Fibroblast of lung (primary cell): ENCODE measurements at regions not wholly inside any gene's neighbourhood (a gene's known extent, or its start where the extent isn't known, plus 50 kb on each side); places are given as distances from the start of the nearest gene placed in this dataset.

Experiments used
- DNase-seq, 2 donors: peaks; one replicate each; pipeline versions ENCODE4 v3.0.0 to v3.0.0-alpha.2; 2010; ENCODE audit warnings: low read depth in 2 of 2
- H2AFZ ChIP-seq: 2 replicates; pipeline ENCODE4 v1.5.1; 2012; ENCODE audit warnings: low read length, control low read depth, inconsistent platforms
- H3K27ac ChIP-seq: 2 replicates; pipeline ENCODE4 v1.5.1; 2011; ENCODE audit warnings: low read length, control low read depth; ENCODE audit not compliant: insufficient read depth
- H3K27me3 ChIP-seq: 2 replicates; pipeline ENCODE4 v1.5.1; 2011; ENCODE audit warnings: mild to moderate bottlenecking, low read length; ENCODE audit not compliant: control insufficient read depth, insufficient read depth
- H3K36me3 ChIP-seq: 2 replicates; pipeline ENCODE4 v1.5.1; 2011; ENCODE audit warnings: low read length; ENCODE audit not compliant: control insufficient read depth, insufficient read depth
- H3K4me1 ChIP-seq: 2 replicates; pipeline ENCODE4 v1.5.1; 2011; ENCODE audit warnings: low read length; ENCODE audit not compliant: control insufficient read depth, insufficient read depth; ENCODE audit errors: extremely low read depth
- H3K4me2 ChIP-seq: 2 replicates; pipeline ENCODE4 v1.5.1; 2011; ENCODE audit warnings: low read length, control low read depth; ENCODE audit not compliant: insufficient read depth; ENCODE audit errors: extremely low read depth
- H3K4me3 ChIP-seq, 4 experiments: fragments of 200-600 bp in 1 of 4; sonication (generic) in 1 of 4; replicated peaks in 1 of 4; 2 replicates each; pipeline ENCODE4 v1.5.1; 2011 to 2016; ENCODE audit warnings: low read length in 4 of 4, low read depth in 3 of 4, mild to moderate bottlenecking in 3 of 4, control low read depth in 2 of 4, inconsistent platforms in 1 of 4, mixed read lengths in 1 of 4; ENCODE audit not compliant: insufficient read depth in 1 of 4; ENCODE audit errors: control extremely low read depth in 1 of 4
- H3K79me2 ChIP-seq: 2 replicates; pipeline ENCODE4 v1.5.1; 2012; ENCODE audit warnings: mild to moderate bottlenecking, low read length, inconsistent platforms; ENCODE audit not compliant: control insufficient read depth, insufficient read depth
- H3K9ac ChIP-seq: 2 replicates; pipeline ENCODE4 v1.5.1; 2011; ENCODE audit warnings: mild to moderate bottlenecking, low read length, control low read depth; ENCODE audit not compliant: insufficient read depth
- H3K9me3 ChIP-seq: 2 replicates; pipeline ENCODE4 v1.5.1; 2012; ENCODE audit warnings: low read depth, low read length; ENCODE audit not compliant: control insufficient read depth, insufficient read depth
- H4K20me1 ChIP-seq: 2 replicates; pipeline ENCODE4 v1.5.1; 2011; ENCODE audit warnings: low read length; ENCODE audit not compliant: control insufficient read depth, insufficient read depth; ENCODE audit errors: extremely low read depth
- EZH2 ChIP-seq: IDR thresholded peaks from 2 replicates; pipeline ENCODE4 v1.5.1; 2012; ENCODE audit warnings: low read length, control low read depth, mild to moderate bottlenecking; ENCODE audit errors: missing control alignments
- TF ChIP-seq, protein P1 (sequence below), 2 donors: IDR thresholded peaks in 1 of 2; conservative IDR thresholded peaks in 1 of 2; 1 replicate in 1 of 2; 2 replicates in 1 of 2; pipeline ENCODE4 v1.5.1; 2011 to 2012; ENCODE audit warnings: low read length in 2 of 2, control low read depth in 1 of 2, inconsistent platforms in 1 of 2, low read depth in 1 of 2, mild to moderate bottlenecking in 1 of 2

DNA sequence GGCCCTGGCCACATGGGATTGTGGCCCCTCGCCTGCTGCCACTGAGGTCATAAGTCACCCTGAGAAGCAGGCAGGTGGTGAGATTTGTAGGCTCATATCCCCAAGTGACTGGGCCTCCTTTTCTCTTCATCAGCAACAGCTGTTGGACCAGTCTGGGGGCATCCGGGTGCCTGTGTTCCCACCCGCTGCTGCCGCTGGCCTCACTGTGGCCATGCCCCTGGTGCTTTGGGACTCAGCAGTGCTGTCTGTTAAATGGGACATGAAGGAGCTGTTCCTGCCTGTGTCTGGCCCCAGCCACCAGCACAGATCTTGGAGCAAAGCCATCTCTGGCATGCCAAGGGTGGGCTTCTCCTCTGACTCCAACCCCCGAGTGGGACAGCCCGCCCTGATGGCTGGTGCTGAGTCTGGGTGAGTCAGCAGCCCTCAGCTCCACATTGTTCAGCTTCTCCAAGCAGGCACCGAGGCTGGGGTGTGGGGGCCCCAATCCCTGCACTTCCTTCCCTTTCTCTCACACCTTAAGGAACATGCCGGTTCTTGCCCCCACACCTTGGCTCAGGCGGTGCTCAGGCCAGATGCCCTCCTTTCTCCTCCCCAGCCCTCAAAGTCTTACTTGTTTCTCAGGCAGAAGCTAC, 207.9 kb downstream of the GLI2 start:
- H3K4me2 ChIP-seq, result no peak overlapping the region
- TF ChIP-seq, protein P1, sequence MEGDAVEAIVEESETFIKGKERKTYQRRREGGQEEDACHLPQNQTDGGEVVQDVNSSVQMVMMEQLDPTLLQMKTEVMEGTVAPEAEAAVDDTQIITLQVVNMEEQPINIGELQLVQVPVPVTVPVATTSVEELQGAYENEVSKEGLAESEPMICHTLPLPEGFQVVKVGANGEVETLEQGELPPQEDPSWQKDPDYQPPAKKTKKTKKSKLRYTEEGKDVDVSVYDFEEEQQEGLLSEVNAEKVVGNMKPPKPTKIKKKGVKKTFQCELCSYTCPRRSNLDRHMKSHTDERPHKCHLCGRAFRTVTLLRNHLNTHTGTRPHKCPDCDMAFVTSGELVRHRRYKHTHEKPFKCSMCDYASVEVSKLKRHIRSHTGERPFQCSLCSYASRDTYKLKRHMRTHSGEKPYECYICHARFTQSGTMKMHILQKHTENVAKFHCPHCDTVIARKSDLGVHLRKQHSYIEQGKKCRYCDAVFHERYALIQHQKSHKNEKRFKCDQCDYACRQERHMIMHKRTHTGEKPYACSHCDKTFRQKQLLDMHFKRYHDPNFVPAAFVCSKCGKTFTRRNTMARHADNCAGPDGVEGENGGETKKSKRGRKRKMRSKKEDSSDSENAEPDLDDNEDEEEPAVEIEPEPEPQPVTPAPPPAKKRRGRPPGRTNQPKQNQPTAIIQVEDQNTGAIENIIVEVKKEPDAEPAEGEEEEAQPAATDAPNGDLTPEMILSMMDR (conservative IDR thresholded peaks at IDR 0.05 in 1 of 2, IDR thresholded peaks at IDR 0.05 in 1 of 2; ENCODE audit: low read depth in 1 of 2, low read length in 2 of 2), result no peak
- TF ChIP-seq EZH2, result no peak
- DNase-seq, result peak in 1 of 2 donors; percentile 31
- H4K20me1 ChIP-seq, result no peaks in the 10 kb centered on the region
- no peaks in the 10 kb centered on the region for H3K9me3 ChIP-seq
- no peak overlapping the region for H3K4me3 ChIP-seq
- no peak overlapping the region for H3K27ac ChIP-seq
- H3K79me2 ChIP-seq, result peaks cover 1% of the 10 kb centered on the region
- H3K27me3 ChIP-seq, result no peaks in the 10 kb centered on the region
- no peak overlapping the region for H2AFZ ChIP-seq
- no peaks in the 10 kb centered on the region for H3K36me3 ChIP-seq
- H3K4me1 ChIP-seq, result peaks cover 5% of the 10 kb centered on the region
- no peak overlapping the region for H3K9ac ChIP-seq

- Histone ChIP-seq H3K4me2 (no peak overlapping the region), H3K9ac (no peak overlapping the region), H3K79me2 (peaks cover 1% of the 10 kb centered on the region), H3K27me3 (no peaks in the 10 kb centered on the region), H4K20me1 (no peaks in the 10 kb centered on the region), H3K27ac (no peak overlapping the region), H3K9me3 (no peaks in the 10 kb centered on the region), H3K4me3 (no peak overlapping the region), H3K36me3 (no peaks in the 10 kb centered on the region), H3K4me1 (peaks cover 5% of the 10 kb centered on the region), H2AFZ (no peak overlapping the region)
- TF ChIP-seq, protein P1 (conservative IDR thresholded peaks at IDR 0.05 in 1 of 2, IDR thresholded peaks at IDR 0.05 in 1 of 2; ENCODE audit: low read depth in 1 of 2, low read length in 2 of 2), result no peak
- no peak for TF ChIP-seq EZH2
- DNase-seq, result no peak
Measured at GRCh38 chr2:120944575-120944974, 208.9 kb downstream of the GLI2 start.

- Histone ChIP-seq H4K20me1 (no peaks in the 10 kb centered on the region), H3K9me3 (no peaks in the 10 kb centered on the region), H3K9ac (no peak overlapping the region), H3K4me1 (peaks cover under 1% of the 10 kb centered on the region), H3K27ac (no peak overlapping the region), H3K4me3 (no peak overlapping the region), H3K27me3 (no peaks in the 10 kb centered on the region), H3K79me2 (peaks cover 1% of the 10 kb centered on the region), H3K36me3 (no peaks in the 10 kb centered on the region), H2AFZ (no peak overlapping the region), H3K4me2 (no peak overlapping the region)
- DNase-seq, result no peak
- TF ChIP-seq EZH2, result no peak
- TF ChIP-seq, protein P1 (conservative IDR thresholded peaks at IDR 0.05 in 1 of 2, IDR thresholded peaks at IDR 0.05 in 1 of 2; ENCODE audit: low read depth in 1 of 2, low read length in 2 of 2), result no peak
Measured at GRCh38 chr2:120945091-120945490, 209.4 kb downstream of the GLI2 start.
